Cardiac muscle cell (in vitro differentiated cells and primary cell): ENCODE measurements at regions not wholly inside any gene's neighbourhood (a gene's known extent, or its start where the extent isn't known, plus 50 kb on each side); places are given as distances from the start of the nearest gene placed in this dataset.

ENCODE experiments used
- DNase-seq, 2 donors: peaks; one replicate each; pipeline versions ENCODE4 v3.0.0 to v3.0.0-alpha.2; 2010 to 2017; ENCODE audit warnings: low read depth in 1 of 2, low spot score in 1 of 2
- H3K27ac ChIP-seq: fragments of 200-600 bp; sonication (generic); 2 replicates; pipeline ENCODE4 v1.5.1; 2016
- H3K27me3 ChIP-seq: fragments of 200-600 bp; sonication (generic); 2 replicates; pipeline ENCODE4 v1.6.0; 2016; ENCODE audit warnings: control low read depth
- H3K36me3 ChIP-seq: fragments of 200-600 bp; sonication (generic); 2 replicates; pipeline ENCODE4 v1.5.1; 2016; ENCODE audit warnings: control low read depth
- H3K4me1 ChIP-seq: fragments of 200-600 bp; sonication (generic); 2 replicates; pipeline ENCODE4 v1.8.1; 2017; ENCODE audit warnings: low read depth, mild to moderate bottlenecking, mixed run types
- H3K4me3 ChIP-seq: fragments of 200-600 bp; sonication (generic); 2 replicates; pipeline ENCODE4 v1.5.1; 2016; ENCODE audit warnings: mild to moderate bottlenecking
- H3K9me3 ChIP-seq: fragments of 200-600 bp; sonication (generic); 2 replicates; pipeline ENCODE4 v1.5.1; 2017; ENCODE audit warnings: low read depth, mild to moderate bottlenecking, control low read depth
- TF ChIP-seq, protein P1 (sequence below): IDR thresholded peaks from 2 replicates; pipeline ENCODE4 v1.5.1; 2012; ENCODE audit warnings: low read depth, mild to moderate bottlenecking, low read length

DNA sequence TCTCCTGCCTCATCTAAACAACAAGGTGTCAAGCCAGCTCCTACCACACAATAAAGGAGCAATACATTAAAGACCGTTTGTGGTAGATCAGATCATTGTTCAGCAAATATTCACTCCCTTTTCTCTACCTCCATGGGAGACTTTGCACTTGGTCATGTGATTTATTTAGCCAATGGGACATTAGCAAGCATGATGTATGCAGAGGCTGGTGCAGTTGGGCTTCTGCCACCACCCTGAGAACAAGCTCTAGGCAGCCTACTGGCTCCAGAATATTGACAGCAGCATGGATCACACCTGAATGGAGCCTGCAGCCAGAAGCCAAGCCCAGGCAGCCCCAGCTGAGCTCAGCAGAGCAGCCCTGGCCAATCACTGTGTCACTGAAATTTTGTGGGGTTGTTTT is 99.4 kb upstream of the UBE2E2 start:
- no peaks in the 10 kb centered on the region for H3K9me3 ChIP-seq
- H3K27me3 ChIP-seq = no peaks in the 10 kb centered on the region
- H3K4me1 ChIP-seq = no peaks in the 10 kb centered on the region
- H3K4me3 ChIP-seq = no peak overlapping the region
- DNase-seq = no peak
- no peaks in the 10 kb centered on the region for H3K36me3 ChIP-seq
- TF ChIP-seq, protein P1, sequence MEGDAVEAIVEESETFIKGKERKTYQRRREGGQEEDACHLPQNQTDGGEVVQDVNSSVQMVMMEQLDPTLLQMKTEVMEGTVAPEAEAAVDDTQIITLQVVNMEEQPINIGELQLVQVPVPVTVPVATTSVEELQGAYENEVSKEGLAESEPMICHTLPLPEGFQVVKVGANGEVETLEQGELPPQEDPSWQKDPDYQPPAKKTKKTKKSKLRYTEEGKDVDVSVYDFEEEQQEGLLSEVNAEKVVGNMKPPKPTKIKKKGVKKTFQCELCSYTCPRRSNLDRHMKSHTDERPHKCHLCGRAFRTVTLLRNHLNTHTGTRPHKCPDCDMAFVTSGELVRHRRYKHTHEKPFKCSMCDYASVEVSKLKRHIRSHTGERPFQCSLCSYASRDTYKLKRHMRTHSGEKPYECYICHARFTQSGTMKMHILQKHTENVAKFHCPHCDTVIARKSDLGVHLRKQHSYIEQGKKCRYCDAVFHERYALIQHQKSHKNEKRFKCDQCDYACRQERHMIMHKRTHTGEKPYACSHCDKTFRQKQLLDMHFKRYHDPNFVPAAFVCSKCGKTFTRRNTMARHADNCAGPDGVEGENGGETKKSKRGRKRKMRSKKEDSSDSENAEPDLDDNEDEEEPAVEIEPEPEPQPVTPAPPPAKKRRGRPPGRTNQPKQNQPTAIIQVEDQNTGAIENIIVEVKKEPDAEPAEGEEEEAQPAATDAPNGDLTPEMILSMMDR = no peak
- no peak overlapping the region for H3K27ac ChIP-seq

DNA sequence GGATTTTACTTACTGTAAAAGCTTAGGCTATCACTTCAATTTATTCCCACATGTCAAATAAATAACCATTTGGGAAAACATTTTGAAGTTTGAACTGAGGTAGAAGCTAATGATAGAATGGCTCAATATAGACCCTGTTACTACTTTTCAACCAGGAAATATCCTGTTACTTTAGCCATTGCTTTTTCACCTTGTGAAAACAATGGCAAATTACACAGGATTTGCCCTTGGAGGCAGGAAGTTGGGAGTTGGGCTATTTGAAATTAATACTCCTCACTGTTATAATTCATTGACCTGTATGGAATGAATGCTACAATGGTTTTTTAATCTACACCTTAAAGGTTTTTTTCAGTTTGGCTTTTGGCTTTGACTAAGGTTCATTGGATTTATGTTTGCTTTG is 98.1 kb upstream of the UBE2E2 start:
- Histone ChIP-seq H3K9me3 (no peaks in the 10 kb centered on the region), H3K4me1 (no peaks in the 10 kb centered on the region), H3K27me3 (no peaks in the 10 kb centered on the region), H3K27ac (no peak overlapping the region), H3K36me3 (no peaks in the 10 kb centered on the region), H3K4me3 (no peak overlapping the region)
- no peak for DNase-seq
- TF ChIP-seq, protein P1 = no peak

DNA sequence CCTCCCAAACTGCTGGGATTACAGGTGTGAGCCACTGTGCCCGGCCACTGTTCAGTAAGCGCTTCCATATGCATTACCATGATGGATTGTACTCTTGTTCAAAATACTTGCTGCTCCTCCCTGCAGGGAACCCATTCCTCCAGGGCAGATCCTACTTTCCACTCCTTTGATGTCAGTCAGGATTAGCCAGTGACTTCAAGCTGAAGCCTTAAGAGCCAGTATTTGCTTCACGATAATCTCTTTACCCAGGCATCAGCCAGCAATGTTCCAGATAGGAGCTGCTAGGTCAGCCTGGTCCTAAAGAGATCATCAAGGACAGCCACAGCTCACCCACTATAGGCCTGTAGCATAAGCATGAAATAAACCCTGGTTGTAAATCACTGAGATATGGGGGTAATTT is 96.5 kb upstream of the UBE2E2 start:
- Histone ChIP-seq H3K4me1 (no peaks in the 10 kb centered on the region), H3K9me3 (no peaks in the 10 kb centered on the region), H3K27ac (no peak overlapping the region), H3K4me3 (no peak overlapping the region), H3K36me3 (no peaks in the 10 kb centered on the region), H3K27me3 (no peaks in the 10 kb centered on the region)
- TF ChIP-seq, protein P1 = no peak
- no peak for DNase-seq

DNA sequence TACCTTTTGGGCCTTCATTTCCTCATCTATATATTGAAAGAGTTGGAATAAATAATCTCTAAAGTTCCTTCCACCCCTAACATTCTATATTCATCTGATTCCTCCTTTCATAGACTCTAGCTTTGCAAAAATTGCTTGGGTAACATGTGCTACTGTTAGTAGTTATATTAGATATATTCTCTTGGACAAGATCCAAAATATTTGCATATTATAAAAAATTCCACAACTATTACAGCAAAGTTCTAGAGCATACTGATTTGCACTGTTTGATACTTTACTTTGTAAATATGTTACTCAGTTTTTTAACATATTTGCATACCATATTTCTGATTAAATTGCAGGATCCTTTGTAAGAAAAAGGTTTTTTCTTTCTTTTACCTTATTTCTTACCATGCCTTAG is 95.9 kb upstream of the UBE2E2 start:
- no peak overlapping the region for H3K4me3 ChIP-seq
- H3K9me3 ChIP-seq = no peaks in the 10 kb centered on the region
- TF ChIP-seq, protein P1 = no peak
- H3K4me1 ChIP-seq = no peaks in the 10 kb centered on the region
- no peak for DNase-seq
- H3K36me3 ChIP-seq = no peaks in the 10 kb centered on the region
- no peaks in the 10 kb centered on the region for H3K27me3 ChIP-seq
- no peak overlapping the region for H3K27ac ChIP-seq

DNA sequence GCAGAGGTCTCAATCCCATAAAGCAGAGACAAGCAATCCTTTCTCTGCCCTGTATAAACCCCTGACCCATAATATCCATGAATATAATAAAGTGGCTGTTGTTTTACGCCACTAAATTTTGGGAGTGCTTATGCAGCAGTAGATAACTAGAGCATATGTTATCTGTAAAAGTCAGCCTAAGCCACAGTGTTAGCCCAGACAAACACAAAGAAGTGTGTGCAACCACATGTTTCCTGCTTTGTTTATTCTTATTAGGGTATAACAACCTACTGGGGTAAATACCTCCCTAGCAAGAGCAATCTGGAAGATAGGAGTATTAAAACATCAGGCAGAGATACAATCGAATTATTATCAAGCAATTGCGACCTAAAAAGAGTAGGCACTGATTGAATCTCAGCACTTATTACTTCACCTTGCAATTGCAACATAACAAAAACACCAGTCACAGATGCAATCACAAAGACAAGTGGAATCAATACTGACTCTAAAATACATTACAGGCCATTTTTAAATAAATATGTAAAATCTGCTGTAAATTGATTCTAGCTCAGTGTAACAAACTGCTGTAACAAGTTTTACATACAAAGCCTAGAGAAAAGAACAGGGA is 94.6 kb upstream of the UBE2E2 start:
- TF ChIP-seq, protein P1 = no peak
- H3K27me3 ChIP-seq = no peaks in the 10 kb centered on the region
- H3K4me1 ChIP-seq = no peaks in the 10 kb centered on the region
- no peak overlapping the region for H3K4me3 ChIP-seq
- H3K27ac ChIP-seq = no peak overlapping the region
- H3K9me3 ChIP-seq = no peaks in the 10 kb centered on the region
- DNase-seq = no peak
- H3K36me3 ChIP-seq = no peaks in the 10 kb centered on the region

DNA sequence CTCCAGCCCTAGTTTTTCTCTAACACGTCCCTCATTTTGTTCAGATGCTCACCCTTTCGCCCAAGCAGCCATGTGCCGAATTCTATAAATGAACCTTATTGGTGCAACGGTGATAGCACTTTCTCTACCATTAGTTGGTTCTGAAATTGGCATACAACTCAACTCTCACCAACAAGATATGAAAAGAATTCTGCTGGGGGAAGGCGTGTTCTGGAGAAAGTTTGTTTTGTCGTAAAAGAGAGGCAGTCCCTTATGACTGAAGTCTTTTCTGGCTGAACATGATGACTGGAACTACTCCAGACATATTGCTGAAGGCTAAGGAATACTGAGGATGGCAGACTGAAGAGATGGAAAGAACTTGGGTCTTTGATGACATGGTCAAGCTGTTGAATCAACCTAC is 91.8 kb upstream of the UBE2E2 start:
- DNase-seq = no peak

More for the DNA sequence above, 91.8 kb upstream of the UBE2E2 start:
- H3K9me3 ChIP-seq = no peaks in the 10 kb centered on the region
- no peak overlapping the region for H3K27ac ChIP-seq
- H3K4me1 ChIP-seq = peaks cover 12% of the 10 kb centered on the region
- no peaks in the 10 kb centered on the region for H3K36me3 ChIP-seq
- TF ChIP-seq, protein P1 = no peak
- H3K27me3 ChIP-seq = no peaks in the 10 kb centered on the region
- H3K4me3 ChIP-seq = no peak overlapping the region
